Astrocyte (in vitro differentiated cells and primary cell): ENCODE measurements at regions not wholly inside any gene's neighbourhood (a gene's known extent, or its start where the extent isn't known, plus 50 kb on each side); places are given as distances from the start of the nearest gene placed in this dataset.

Experiments
- EZH2 ChIP-seq: IDR thresholded peaks from 2 replicates; pipeline ENCODE4 v1.6.1; 2012; ENCODE audit warnings: mild to moderate bottlenecking, low read length, inconsistent platforms; ENCODE audit not compliant: insufficient read depth
- TF ChIP-seq, protein P1 (sequence below): IDR thresholded peaks from 2 replicates; pipeline ENCODE4 v1.5.1; 2011; ENCODE audit warnings: low read depth, mild to moderate bottlenecking, inconsistent platforms, low read length, moderate library complexity; ENCODE audit not compliant: insufficient read depth

GRCh38 chr12:41966916-41967315 lies 177.8 kb downstream of the GXYLT1 start:
- TF ChIP-seq, protein P1, sequence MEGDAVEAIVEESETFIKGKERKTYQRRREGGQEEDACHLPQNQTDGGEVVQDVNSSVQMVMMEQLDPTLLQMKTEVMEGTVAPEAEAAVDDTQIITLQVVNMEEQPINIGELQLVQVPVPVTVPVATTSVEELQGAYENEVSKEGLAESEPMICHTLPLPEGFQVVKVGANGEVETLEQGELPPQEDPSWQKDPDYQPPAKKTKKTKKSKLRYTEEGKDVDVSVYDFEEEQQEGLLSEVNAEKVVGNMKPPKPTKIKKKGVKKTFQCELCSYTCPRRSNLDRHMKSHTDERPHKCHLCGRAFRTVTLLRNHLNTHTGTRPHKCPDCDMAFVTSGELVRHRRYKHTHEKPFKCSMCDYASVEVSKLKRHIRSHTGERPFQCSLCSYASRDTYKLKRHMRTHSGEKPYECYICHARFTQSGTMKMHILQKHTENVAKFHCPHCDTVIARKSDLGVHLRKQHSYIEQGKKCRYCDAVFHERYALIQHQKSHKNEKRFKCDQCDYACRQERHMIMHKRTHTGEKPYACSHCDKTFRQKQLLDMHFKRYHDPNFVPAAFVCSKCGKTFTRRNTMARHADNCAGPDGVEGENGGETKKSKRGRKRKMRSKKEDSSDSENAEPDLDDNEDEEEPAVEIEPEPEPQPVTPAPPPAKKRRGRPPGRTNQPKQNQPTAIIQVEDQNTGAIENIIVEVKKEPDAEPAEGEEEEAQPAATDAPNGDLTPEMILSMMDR = no peak
- no peak for TF ChIP-seq EZH2
